Muscle of back (tissue), 3 donors: ENCODE measurements at regions not wholly inside any gene's neighbourhood (a gene's known extent, or its start where the extent isn't known, plus 50 kb on each side); places are given as distances from the start of the nearest gene placed in this dataset.

Experiments used
- DNase-seq, 3 donors: peaks; one replicate each; pipeline versions ENCODE4 v3.0.0 to v3.0.0-alpha.2; 2013

DNA sequence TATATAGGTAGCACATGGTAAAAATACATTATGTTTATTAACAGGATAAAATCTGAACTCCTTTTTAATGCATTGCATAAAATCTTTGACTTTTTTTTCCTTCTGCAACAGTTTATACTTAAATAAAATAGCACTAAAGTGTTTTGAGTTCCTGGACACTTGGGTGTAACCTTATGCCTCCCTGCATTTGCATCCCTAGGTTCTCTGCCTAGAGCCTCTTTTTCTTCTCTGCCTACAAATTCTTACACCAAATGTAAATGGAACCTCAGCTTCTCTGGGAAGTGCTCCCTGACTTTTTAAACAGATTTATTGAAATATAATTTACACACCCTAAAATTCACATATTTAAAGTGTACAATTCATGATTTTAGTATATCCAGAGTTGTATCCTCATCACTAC is 1017.6 kb downstream of the CNTNAP5 start:
- DNase-seq, result no peak

DNA sequence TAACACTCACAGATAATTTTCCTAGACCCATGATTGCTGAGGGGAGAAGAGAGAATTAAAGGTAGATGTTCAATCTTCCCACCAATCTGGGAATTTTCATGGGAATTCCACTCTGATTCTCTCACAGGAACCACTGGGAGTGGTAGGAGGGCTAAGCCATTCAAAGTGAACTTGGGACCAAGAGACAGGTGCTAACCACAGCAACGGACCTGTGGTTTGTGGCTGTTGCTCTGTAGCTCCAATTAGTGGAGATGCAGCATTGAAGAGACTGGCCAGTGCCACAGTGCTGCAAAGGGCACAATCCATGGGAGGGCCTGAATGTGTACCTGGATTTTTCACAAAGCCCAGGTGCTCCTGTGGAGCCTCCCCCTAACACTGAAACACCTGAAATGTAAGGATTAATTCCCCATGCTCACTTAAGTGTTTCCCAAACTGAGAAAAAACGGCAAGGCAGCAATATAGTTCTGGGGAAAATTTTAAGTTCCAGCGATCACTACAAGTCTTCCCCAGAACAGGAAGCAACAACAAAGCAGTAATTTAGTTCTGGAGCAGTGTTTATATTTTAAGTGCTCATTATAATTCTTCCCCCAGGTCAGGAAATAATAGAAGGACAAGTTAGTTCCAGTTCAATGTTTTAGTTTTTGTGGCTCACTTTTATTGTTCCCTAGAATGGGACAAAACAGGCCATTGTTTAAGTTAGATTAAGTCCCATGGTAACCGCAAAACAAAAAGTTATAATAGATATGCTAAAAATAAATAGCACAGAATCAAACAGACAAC is 1045.8 kb downstream of the CNTNAP5 start:
- no peak for DNase-seq

DNA sequence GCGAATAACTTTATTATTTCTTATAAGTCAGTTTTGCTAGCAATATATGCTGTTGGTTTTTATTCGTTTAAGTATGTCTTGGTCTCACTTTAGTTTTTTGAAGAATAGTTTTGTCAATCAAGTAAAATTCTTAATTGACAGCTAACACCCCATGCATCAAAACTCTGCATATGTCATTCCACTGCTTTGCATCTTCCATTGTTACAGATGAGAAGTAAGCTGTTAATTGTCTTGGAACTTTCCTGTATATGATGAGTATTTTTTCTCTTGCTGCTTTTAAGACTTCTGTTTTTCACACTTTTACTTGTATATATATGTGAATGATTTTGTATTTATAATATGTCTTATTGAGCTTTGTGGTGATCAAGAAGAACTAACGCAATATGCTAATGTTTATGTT is 1048.4 kb downstream of the CNTNAP5 start:
- DNase-seq, result no peak

DNA sequence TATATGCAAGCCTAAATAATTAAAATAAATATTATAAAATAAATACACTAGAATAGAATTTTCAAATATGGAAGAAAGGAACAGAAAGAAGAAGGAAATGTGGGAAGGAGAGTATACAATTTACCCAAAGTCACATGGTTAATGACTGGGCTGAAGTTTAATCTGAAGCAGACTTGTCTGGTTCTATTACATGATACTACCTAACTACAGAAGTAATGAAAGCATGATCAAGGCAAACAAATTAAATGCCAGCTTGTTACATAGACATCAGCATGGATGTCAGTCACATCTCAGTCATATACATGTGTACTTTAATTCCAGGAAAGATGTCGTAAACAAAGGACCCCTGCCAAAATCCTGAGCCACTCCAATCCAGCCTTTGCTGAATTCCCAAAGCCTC is 1060.8 kb downstream of the CNTNAP5 start:
- DNase-seq, result no peak

GRCh38 chr2:125086313-125087184 is 1061.5 kb downstream of the CNTNAP5 start:
- DNase-seq, result no peak

DNA sequence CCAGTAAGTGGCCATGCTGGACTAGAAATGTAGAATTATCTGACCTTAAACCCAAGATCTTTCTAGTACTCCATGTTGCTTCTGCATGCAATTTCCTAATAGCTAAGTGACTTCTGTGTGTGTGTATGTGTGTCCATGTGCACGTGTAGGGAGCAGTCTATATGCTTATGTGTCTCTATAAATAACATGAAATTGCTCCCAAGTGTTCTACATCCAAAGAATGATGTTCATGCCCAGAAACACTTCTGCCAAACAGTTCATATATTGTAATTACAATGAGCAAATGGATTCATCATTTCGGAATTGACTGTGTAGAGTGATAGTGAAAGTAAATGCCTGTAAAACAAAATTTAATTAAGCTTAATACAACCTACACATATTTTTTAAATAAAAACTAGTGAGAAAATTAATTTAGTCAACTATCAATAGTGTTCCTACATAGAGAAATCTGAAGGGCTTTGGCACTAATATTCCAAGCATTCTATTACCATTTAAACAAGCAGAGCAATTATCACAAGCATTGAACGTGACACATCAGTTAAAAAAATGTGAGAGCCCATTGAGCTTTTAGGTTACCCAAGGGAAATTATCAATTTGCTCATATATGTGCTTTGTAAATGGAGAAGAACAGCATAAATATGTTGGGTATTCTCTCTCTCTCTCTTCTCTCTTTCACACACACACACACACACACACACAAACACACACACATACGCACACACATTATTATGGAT is 1067.4 kb downstream of the CNTNAP5 start:
- no peak for DNase-seq

GRCh38 chr2:125095826-125096225 is 1070.7 kb downstream of the CNTNAP5 start:
- no peak for DNase-seq

DNA sequence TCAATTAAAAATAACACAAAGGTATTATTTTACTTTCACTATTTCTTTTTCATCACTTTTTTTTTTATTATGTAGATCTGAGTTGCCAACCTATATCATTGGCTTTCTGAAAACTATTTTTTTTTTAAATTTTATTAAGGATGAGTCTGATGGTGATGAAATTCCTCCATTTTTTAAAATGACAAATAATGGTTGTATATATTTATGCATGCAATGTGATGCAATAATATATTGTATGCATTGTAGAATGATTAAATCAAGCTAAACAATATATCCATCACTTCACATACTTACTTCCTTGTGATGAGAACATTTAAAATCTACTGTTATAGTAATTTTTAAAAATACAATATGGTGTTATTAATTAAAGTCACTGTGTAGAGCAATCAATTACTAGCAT is 1081.6 kb downstream of the CNTNAP5 start:
- no peak for DNase-seq

GRCh38 chr2:125107446-125107845 is 1082.4 kb downstream of the CNTNAP5 start:
- no peak for DNase-seq

GRCh38 chr2:125108251-125108650 is 1083.2 kb downstream of the CNTNAP5 start:
- no peak for DNase-seq

GRCh38 chr2:125125902-125126301 is 1100.8 kb downstream of the CNTNAP5 start:
- no peak for DNase-seq

DNA sequence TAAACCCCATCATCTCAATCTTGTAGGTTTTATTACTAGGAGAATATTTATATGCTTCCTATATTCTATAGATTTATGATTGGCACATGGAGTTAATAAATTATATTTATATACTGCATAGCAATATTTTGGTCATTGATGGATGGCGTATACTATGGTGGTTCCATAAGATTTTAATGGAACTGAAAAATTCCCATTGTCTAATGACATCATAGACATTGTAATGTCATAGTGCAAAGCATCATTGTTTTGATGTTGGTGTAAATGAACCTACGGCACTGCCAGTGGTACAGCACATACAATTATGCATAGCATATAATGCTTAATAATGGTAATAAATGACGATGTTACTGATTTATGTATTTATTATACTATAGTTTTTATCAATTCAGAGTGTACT is 1135.9 kb downstream of the CNTNAP5 start:
- DNase-seq, result no peak

- DNase-seq, result no peak
Measured at GRCh38 chr2:125167152-125167551, 1142.1 kb downstream of the CNTNAP5 start.

DNA sequence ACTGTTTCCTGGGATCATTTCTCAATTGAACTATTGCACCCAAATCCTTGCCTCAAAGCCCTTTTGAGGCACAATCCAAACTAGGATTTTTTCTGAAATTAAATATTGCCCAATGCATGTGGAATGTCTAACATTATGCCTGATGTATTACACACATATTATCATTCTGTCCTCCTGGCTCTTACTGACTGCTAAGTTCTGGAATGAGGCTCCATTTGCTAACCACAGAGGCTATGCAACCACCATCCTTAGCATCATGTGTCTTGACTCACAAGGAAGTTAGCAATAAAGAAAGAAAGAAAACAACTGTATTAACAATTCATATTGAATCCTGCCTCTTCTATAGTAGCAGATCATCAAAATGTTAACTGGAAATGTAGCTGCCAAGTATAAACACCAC is 1142.7 kb downstream of the CNTNAP5 start:
- peak in 1 of 3 donors; percentile 77 for DNase-seq

DNA sequence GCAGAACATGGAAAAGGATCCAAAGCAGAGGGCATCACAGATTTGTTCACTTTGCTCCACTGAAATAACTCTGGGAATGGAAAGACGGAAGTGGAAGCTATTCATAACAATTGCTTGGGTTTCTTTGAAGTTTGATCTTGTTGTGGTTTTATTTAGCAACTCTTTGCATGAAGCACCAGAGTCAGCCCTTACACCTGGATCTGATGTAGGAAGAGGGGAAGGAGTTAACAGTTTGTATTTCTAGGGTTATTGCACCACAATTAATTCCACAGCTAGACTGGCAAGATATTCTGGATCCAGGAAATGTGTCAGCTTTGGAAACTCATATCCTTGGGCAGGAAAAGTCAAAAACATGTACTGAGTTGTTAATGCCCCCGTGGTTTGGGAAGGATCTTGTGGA is 1143.4 kb downstream of the CNTNAP5 start:
- DNase-seq, result no peak

DNA sequence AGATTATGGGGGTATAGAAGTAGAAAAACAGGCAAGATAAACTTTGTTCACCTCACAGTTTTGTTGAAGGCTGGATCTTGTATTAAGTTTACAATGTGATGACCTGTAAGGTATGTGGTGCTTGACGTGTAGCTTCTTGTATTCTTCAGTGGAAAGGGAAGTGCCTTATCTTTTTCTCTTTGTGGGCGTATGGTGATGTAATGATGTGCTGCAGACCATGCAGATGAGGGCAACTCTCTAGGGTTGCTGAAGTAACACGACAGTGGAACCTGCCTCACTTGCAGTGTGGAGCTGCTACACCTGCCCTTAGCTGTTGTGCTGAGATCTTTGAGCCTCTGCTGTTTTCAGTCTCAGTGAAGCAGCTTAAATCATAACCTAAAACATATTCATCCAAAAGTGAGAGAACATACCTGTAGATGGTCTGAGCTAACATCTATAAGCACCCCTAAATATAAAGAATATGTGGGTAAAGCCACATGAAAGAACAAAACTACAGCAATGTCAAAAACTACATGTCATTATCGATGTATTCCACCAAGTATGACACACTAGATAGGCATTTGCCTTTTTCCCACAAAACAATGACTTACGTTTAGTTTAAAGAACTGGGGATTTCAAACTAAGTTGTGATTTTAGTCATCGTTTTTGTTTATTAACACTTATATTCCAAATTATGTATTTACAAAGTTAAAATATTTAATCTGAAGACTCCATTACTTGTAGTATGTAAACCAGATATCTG is 1144.1 kb downstream of the CNTNAP5 start:
- no peak for DNase-seq

DNA sequence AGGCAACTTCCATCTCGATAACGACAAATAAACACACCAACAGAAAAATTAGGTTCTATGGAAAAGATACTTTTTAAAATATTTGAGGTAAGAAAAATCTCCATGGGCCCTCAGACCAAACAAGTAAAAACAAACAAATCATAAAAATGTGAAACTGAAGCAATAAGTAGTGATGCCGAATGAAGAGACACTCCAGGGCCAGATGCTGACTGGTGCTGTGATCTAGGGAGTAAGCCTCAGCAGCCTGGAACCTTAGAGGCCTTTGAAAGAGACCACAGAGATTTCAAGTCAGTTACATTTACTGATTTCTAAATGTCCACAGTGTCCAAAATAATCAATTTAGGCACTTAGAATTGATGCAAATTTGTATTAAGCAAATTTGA is 1144.7 kb downstream of the CNTNAP5 start:
- no peak for DNase-seq

DNA sequence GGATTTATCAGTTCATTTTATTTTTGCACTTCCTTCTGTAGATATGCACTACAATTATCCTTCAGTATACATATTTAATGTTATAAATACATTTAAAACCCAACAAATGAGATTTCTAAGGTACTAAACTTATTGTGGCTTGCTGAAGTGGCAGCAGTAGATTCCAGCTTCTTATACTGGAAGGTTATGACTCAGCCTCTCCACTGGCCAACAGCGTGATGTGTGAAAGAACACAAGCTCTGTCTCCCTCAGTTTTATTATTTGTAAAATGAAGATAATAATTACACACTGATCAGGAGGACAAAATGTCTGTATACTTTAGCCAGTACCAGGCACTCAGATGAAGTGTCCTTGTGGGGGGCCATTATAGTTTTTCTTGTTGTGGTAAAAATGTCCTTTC is 1147.1 kb downstream of the CNTNAP5 start:
- no peak for DNase-seq

DNA sequence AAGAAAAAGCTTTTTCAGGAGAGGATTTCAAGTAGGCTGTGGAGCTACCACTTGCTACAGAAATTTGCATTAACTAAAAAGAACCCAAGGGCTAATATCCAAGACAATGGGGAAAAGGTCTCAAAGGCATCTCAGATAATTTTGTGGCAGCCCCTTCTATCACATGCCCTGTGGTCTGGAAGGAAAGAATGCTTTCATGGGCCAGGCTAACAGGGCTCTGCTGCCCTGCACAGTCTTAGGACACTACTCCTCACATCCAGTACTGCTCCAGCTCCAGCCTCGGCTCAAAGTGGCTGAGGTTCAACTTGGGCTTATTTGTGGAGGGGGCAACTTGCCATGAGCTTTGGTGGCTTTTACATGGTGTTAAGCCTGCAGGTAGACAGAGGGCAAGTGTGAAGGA is 1150.3 kb downstream of the CNTNAP5 start:
- DNase-seq, result no peak

GRCh38 chr2:125185691-125186270 is 1160.7 kb downstream of the CNTNAP5 start:
- DNase-seq, result no peak

GRCh38 chr2:125207431-125207830 is 1182.3 kb downstream of the CNTNAP5 start:
- no peak for DNase-seq
